Lung (tissue), 11 donors: ENCODE measurements at regions not wholly inside any gene's neighbourhood (a gene's known extent, or its start where the extent isn't known, plus 50 kb on each side); places are given as distances from the start of the nearest gene placed in this dataset.

Source experiments
- ATAC-seq: fragments of 200-7000 bp; cut with Tn5 transposase; one replicate; pipeline ENCODE4 v1.9.1; 2020; ENCODE audit warnings: moderate number of reproducible peaks; ENCODE audit not compliant: insufficient read depth, low FRiP score
- DNase-seq, 3 donors: peaks; one replicate each; pipeline ENCODE4 v3.0.0-alpha.2; 2013 to 2017
- H3K27ac ChIP-seq, 2 donors: one replicate each; pipeline ENCODE4 v1.5.1; 2013; ENCODE audit warnings: mild to moderate bottlenecking in 2 of 2, moderate library complexity in 2 of 2, control low read depth in 1 of 2, inconsistent platforms in 1 of 2, low read depth in 1 of 2, low read length in 1 of 2
- H3K27me3 ChIP-seq, 3 donors: one replicate each; pipeline ENCODE4 v1.5.1; 2013; ENCODE audit warnings: low read length in 2 of 3; ENCODE audit not compliant: control insufficient read depth in 3 of 3, insufficient read depth in 3 of 3
- H3K36me3 ChIP-seq, 4 donors: one replicate each; pipeline ENCODE4 v1.5.1; 2013; ENCODE audit warnings: low read length in 4 of 4, mild to moderate bottlenecking in 1 of 4, moderate library complexity in 1 of 4; ENCODE audit not compliant: control insufficient read depth in 4 of 4, insufficient read depth in 4 of 4
- H3K4me1 ChIP-seq, 5 donors: one replicate each; pipeline ENCODE4 v1.5.1; 2013; ENCODE audit warnings: low read length in 5 of 5, mild to moderate bottlenecking in 2 of 5, moderate library complexity in 1 of 5; ENCODE audit not compliant: control insufficient read depth in 5 of 5, insufficient read depth in 5 of 5
- H3K4me3 ChIP-seq: one replicate; pipeline ENCODE4 v1.5.1; 2013; ENCODE audit warnings: mild to moderate bottlenecking, control low read depth, moderate library complexity
- H3K9ac ChIP-seq, 2 donors: one replicate each; pipeline ENCODE4 v1.5.1; 2013; ENCODE audit warnings: low read length in 2 of 2, control low read depth in 1 of 2; ENCODE audit not compliant: insufficient read depth in 1 of 2
- H3K9me3 ChIP-seq, 4 donors: one replicate each; pipeline ENCODE4 v1.5.1; 2013; ENCODE audit warnings: low read length in 3 of 4, mild to moderate bottlenecking in 1 of 4, moderate library complexity in 1 of 4; ENCODE audit not compliant: control insufficient read depth in 4 of 4, insufficient read depth in 3 of 4
- WGBS, 2 donors: extraction: QIAGEN DNeasy Blood & Tissue Kit; methylation state at CpG; one replicate each; pipeline ENCODE4 v1.1.7; 2013; 5-methylcytosine and 5-hydroxymethylcytosine counted together
- TF ChIP-seq, protein P1 (sequence below): IDR thresholded peaks from 2 replicates; pipeline ENCODE4 v1.5.1; 2012; ENCODE audit warnings: mild to moderate bottlenecking; ENCODE audit errors: control extremely low read depth, extremely low read depth
- donor health status: control.
- donor health status: control.
- donor health status: Bipolar disorder and iron deficiency.
- donor health status: healthy.
- donor health status: DM: yes; HTN: yes; CAD: no.

GRCh38 chr22:22094921-22095320 lies 112.3 kb upstream of the TOP3B start:
- peaks cover 0 to 33% (median 0%) of the 10 kb centered on the region in 3 donors for H3K27me3 ChIP-seq
- H3K9ac ChIP-seq: no peak overlapping the region
- DNase-seq (no peak), ATAC-seq (no peak)
- 78 to 79% methylated on average over 5 of the region's 5 CpGs for WGBS, 2 donors
- H3K4me1 ChIP-seq: no peaks in the 10 kb centered on the region
- H3K9me3 ChIP-seq: peaks cover 0 to 2% (median 0%) of the 10 kb centered on the region in 4 donors
- no peak overlapping the region for H3K4me3 ChIP-seq
- H3K36me3 ChIP-seq: no peaks in the 10 kb centered on the region
- TF ChIP-seq, protein P1, sequence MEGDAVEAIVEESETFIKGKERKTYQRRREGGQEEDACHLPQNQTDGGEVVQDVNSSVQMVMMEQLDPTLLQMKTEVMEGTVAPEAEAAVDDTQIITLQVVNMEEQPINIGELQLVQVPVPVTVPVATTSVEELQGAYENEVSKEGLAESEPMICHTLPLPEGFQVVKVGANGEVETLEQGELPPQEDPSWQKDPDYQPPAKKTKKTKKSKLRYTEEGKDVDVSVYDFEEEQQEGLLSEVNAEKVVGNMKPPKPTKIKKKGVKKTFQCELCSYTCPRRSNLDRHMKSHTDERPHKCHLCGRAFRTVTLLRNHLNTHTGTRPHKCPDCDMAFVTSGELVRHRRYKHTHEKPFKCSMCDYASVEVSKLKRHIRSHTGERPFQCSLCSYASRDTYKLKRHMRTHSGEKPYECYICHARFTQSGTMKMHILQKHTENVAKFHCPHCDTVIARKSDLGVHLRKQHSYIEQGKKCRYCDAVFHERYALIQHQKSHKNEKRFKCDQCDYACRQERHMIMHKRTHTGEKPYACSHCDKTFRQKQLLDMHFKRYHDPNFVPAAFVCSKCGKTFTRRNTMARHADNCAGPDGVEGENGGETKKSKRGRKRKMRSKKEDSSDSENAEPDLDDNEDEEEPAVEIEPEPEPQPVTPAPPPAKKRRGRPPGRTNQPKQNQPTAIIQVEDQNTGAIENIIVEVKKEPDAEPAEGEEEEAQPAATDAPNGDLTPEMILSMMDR: no peak
- H3K27ac ChIP-seq: no peak overlapping the region

- Histone ChIP-seq H3K9ac (no peak overlapping the region), H3K9me3 (peaks cover 0 to 2% (median 0%) of the 10 kb centered on the region in 4 donors), H3K4me1 (no peaks in the 10 kb centered on the region), H3K4me3 (no peak overlapping the region), H3K36me3 (no peaks in the 10 kb centered on the region), H3K27me3 (peaks cover 0 to 33% (median 0%) of the 10 kb centered on the region in 3 donors), H3K27ac (no peak overlapping the region)
- no peak for ATAC-seq
- WGBS, 2 donors: 79 to 81% methylated on average over 6 of the region's 6 CpGs
- TF ChIP-seq, protein P1: no peak
- DNase-seq: no peak
Measured at GRCh38 chr22:22094514-22094913, 111.9 kb upstream of the TOP3B start.

GRCh38 chr22:22093743-22094142 lies 111.2 kb upstream of the TOP3B start:
- H3K27me3 ChIP-seq: peaks cover 0 to 33% (median 0%) of the 10 kb centered on the region in 3 donors
- whole genome bisulfite sequencing, 2 donors: 84% methylated on average over 1 of the region's 1 CpG
- ATAC-seq (no peak), DNase-seq (no peak)
- TF ChIP-seq, protein P1: no peak
- no peak overlapping the region for H3K9ac ChIP-seq
- no peak overlapping the region for H3K27ac ChIP-seq
- H3K4me1 ChIP-seq: no peaks in the 10 kb centered on the region
- no peak overlapping the region for H3K4me3 ChIP-seq
- H3K36me3 ChIP-seq: no peaks in the 10 kb centered on the region
- H3K9me3 ChIP-seq: peaks cover 0 to 2% (median 0%) of the 10 kb centered on the region in 4 donors

GRCh38 chr22:22092974-22093373 lies 110.4 kb upstream of the TOP3B start:
- no peak overlapping the region for H3K9ac ChIP-seq
- H3K36me3 ChIP-seq: no peaks in the 10 kb centered on the region
- no peak overlapping the region for H3K4me3 ChIP-seq
- DNase-seq: no peak
- H3K27ac ChIP-seq: no peak overlapping the region
- H3K9me3 ChIP-seq: peaks cover 0 to 2% (median 0%) of the 10 kb centered on the region in 4 donors
- 86 to 94% methylated on average over 1 of the region's 1 CpG for WGBS, 2 donors
- H3K27me3 ChIP-seq: peaks cover 0 to 32% (median 0%) of the 10 kb centered on the region in 3 donors
- TF ChIP-seq, protein P1: no peak
- H3K4me1 ChIP-seq: no peaks in the 10 kb centered on the region
- no peak for ATAC-seq
